SU-DHL-6 (cell line): ENCODE measurements at regions not wholly inside any gene's neighbourhood (a gene's known extent, or its start where the extent isn't known, plus 50 kb on each side); places are given as distances from the start of the nearest gene placed in this dataset.

Experiments
- H2AFZ ChIP-seq: fragments of 200-600 bp; sonication (generic); 2 replicates; pipeline ENCODE4 v1.6.1; 2014; ENCODE audit warnings: low read depth, mild to moderate bottlenecking, moderate library complexity, mixed read lengths, antibody characterized with exemption, low read length; ENCODE audit not compliant: severe bottlenecking
- H3F3A ChIP-seq: fragments of 200-600 bp; shearing (Covaris generic); 2 replicates; pipeline ENCODE4 v1.6.0; 2016; ENCODE audit warnings: antibody characterized with exemption, mild to moderate bottlenecking; ENCODE audit not compliant: insufficient read depth
- H3K27ac ChIP-seq: fragments of 200-600 bp; sonication (generic); 2 replicates; pipeline ENCODE4 v1.5.1; 2016; ENCODE audit warnings: low read depth, mild to moderate bottlenecking, low read length, moderate library complexity, mixed read lengths
- H3K27me3 ChIP-seq: fragments of 200-600 bp; sonication (generic), shearing (Covaris generic); 2 replicates; pipeline ENCODE4 v1.6.0; 2014; ENCODE audit warnings: mild to moderate bottlenecking, low read length
- H3K36me3 ChIP-seq: fragments of 200-600 bp; sonication (generic); 2 replicates; pipeline ENCODE4 v1.6.1; 2014; ENCODE audit warnings: mild to moderate bottlenecking, low read length, mixed read lengths
- H3K4me2 ChIP-seq: fragments of 300-600, 200-600 bp; shearing (Covaris generic), sonication (generic); 2 replicates; pipeline ENCODE4 v1.6.0; 2014; ENCODE audit warnings: low read length, low read depth, mild to moderate bottlenecking; ENCODE audit not compliant: poor library complexity, severe bottlenecking
- H3K4me3 ChIP-seq: fragments of 200-600 bp; sonication (generic); 2 replicates; pipeline ENCODE4 v1.5.1; 2014; ENCODE audit warnings: antibody characterized with exemption, low read length, mild to moderate bottlenecking, mixed read lengths; ENCODE audit not compliant: insufficient read depth, poor library complexity, severe bottlenecking
- H3K79me2 ChIP-seq: fragments of 200-600 bp; sonication (generic); 2 replicates; pipeline ENCODE4 v1.6.1; 2014; ENCODE audit warnings: mild to moderate bottlenecking, low read length, moderate library complexity; ENCODE audit not compliant: insufficient read depth
- H3K9ac ChIP-seq: fragments of 200-600 bp; sonication (generic); 2 replicates; pipeline ENCODE4 v1.7.0; 2014; ENCODE audit warnings: mild to moderate bottlenecking, low read length
- H3K9me2 ChIP-seq: fragments of 200-600 bp; sonication (generic); replicated peaks from 2 replicates; pipeline ENCODE4 v1.6.1; 2014; ENCODE audit warnings: low read length; ENCODE audit not compliant: insufficient read depth
- H3K9me3 ChIP-seq: fragments of 200-600 bp; sonication (generic); 2 replicates; pipeline ENCODE4 v1.6.1; 2014; ENCODE audit warnings: low read length, mixed read lengths; ENCODE audit not compliant: insufficient read depth
- H4K20me1 ChIP-seq: fragments of 200-600 bp; sonication (generic); 2 replicates; pipeline ENCODE4 v1.6.1; 2014; ENCODE audit warnings: low read depth, mild to moderate bottlenecking, antibody characterized with exemption, low read length, moderate library complexity, mixed read lengths
- EZH2phosphoT487 ChIP-seq: fragments of 200-600 bp; sonication (generic), shearing (Covaris generic); conservative IDR thresholded peaks from 2 replicates; pipeline ENCODE4 v1.6.1; 2018; ENCODE audit warnings: mild to moderate bottlenecking, antibody characterized with exemption, low read length, moderate library complexity, mixed read lengths
- TF ChIP-seq, protein P1 (sequence below): fragments of 200-600 bp; sonication (generic); IDR thresholded peaks from one replicate; pipeline ENCODE4 v1.5.1; 2017; ENCODE audit warnings: antibody characterized with exemption, mild to moderate bottlenecking, low read length, moderate library complexity; ENCODE audit not compliant: insufficient read depth, poor library complexity, severe bottlenecking

GRCh38 chr3:182094321-182094720 is 382.6 kb downstream of the SOX2 start:
- no peaks in the 10 kb centered on the region for H3F3A ChIP-seq
- no peaks in the 10 kb centered on the region for H3K79me2 ChIP-seq
- 0 out of 2 replicates have a peak, but pooled peaks cover 3% of the 10 kb centered on the region for H4K20me1 ChIP-seq
- no peak overlapping the region for H3K4me2 ChIP-seq
- H2AFZ ChIP-seq, result no peak overlapping the region
- H3K4me3 ChIP-seq, result no peak overlapping the region
- no peak overlapping the region for H3K9ac ChIP-seq
- TF ChIP-seq EZH2phosphoT487, result no peak
- TF ChIP-seq, protein P1, sequence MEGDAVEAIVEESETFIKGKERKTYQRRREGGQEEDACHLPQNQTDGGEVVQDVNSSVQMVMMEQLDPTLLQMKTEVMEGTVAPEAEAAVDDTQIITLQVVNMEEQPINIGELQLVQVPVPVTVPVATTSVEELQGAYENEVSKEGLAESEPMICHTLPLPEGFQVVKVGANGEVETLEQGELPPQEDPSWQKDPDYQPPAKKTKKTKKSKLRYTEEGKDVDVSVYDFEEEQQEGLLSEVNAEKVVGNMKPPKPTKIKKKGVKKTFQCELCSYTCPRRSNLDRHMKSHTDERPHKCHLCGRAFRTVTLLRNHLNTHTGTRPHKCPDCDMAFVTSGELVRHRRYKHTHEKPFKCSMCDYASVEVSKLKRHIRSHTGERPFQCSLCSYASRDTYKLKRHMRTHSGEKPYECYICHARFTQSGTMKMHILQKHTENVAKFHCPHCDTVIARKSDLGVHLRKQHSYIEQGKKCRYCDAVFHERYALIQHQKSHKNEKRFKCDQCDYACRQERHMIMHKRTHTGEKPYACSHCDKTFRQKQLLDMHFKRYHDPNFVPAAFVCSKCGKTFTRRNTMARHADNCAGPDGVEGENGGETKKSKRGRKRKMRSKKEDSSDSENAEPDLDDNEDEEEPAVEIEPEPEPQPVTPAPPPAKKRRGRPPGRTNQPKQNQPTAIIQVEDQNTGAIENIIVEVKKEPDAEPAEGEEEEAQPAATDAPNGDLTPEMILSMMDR, result no peak
- no peaks in the 10 kb centered on the region for H3K27me3 ChIP-seq
- no peaks in the 10 kb centered on the region for H3K9me2 ChIP-seq
- H3K9me3 ChIP-seq, result no peaks in the 10 kb centered on the region
- no peaks in the 10 kb centered on the region for H3K36me3 ChIP-seq
- no peak overlapping the region for H3K27ac ChIP-seq

DNA sequence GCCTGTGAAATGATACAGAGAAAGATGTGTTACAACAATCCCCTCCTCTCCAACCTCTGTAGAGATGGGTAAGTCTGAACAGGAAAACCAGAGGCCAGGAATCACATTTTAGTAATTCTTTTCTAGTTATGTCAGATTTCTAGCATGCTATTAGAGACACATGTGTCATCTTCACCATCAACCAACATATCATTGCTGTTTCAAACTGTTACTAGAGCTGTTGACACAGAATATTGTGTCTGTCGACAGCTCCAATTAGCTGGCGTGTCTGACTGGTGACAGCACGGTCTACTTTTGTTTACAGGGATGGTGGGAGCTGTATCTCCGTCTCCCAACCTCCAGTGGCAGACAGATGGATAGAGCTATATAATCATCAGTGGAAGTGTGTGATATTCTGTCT is 393.2 kb downstream of the SOX2 start:
- no peaks in the 10 kb centered on the region for H3F3A ChIP-seq
- H2AFZ ChIP-seq, result no peak overlapping the region
- no peaks in the 10 kb centered on the region for H3K36me3 ChIP-seq
- no peak overlapping the region for H3K4me2 ChIP-seq
- no peaks in the 10 kb centered on the region for H3K27me3 ChIP-seq
- H4K20me1 ChIP-seq, result no peaks in the 10 kb centered on the region
- H3K79me2 ChIP-seq, result no peaks in the 10 kb centered on the region
- H3K9me2 ChIP-seq, result no peaks in the 10 kb centered on the region
- no peaks in the 10 kb centered on the region for H3K9me3 ChIP-seq
- no peak overlapping the region for H3K9ac ChIP-seq
- TF ChIP-seq, protein P1, result no peak
- TF ChIP-seq EZH2phosphoT487, result no peak
- H3K27ac ChIP-seq, result no peak overlapping the region
- no peak overlapping the region for H3K4me3 ChIP-seq

GRCh38 chr3:182105875-182106274 is 394.1 kb downstream of the SOX2 start:
- Histone ChIP-seq H4K20me1 (no peaks in the 10 kb centered on the region), H3K4me3 (no peak overlapping the region), H3K27ac (no peak overlapping the region), H3F3A (no peaks in the 10 kb centered on the region), H3K4me2 (no peak overlapping the region), H3K9me3 (no peaks in the 10 kb centered on the region), H3K9ac (no peak overlapping the region), H2AFZ (no peak overlapping the region), H3K79me2 (no peaks in the 10 kb centered on the region), H3K9me2 (no peaks in the 10 kb centered on the region), H3K27me3 (no peaks in the 10 kb centered on the region), H3K36me3 (no peaks in the 10 kb centered on the region)
- no peak for TF ChIP-seq EZH2phosphoT487
- TF ChIP-seq, protein P1, result no peak
